GM18498 (cell line): ENCODE measurements at regions not wholly inside any gene's neighbourhood (a gene's known extent, or its start where the extent isn't known, plus 50 kb on each side); places are given as distances from the start of the nearest gene placed in this dataset.
"Not testable (repeated sequence)": the region's sequence is repeated elsewhere in the genome, so short reads cannot be mapped to it uniquely, and the experiment has no call there.

Experiments
- ATAC-seq: cut with Tn5 transposase; IDR thresholded peaks from one replicate; pipeline ENCODE4 v1.9.1; 2021; ENCODE audit warnings: mild to moderate bottlenecking, moderate library complexity; ENCODE audit not compliant: unreplicated experiment

DNA sequence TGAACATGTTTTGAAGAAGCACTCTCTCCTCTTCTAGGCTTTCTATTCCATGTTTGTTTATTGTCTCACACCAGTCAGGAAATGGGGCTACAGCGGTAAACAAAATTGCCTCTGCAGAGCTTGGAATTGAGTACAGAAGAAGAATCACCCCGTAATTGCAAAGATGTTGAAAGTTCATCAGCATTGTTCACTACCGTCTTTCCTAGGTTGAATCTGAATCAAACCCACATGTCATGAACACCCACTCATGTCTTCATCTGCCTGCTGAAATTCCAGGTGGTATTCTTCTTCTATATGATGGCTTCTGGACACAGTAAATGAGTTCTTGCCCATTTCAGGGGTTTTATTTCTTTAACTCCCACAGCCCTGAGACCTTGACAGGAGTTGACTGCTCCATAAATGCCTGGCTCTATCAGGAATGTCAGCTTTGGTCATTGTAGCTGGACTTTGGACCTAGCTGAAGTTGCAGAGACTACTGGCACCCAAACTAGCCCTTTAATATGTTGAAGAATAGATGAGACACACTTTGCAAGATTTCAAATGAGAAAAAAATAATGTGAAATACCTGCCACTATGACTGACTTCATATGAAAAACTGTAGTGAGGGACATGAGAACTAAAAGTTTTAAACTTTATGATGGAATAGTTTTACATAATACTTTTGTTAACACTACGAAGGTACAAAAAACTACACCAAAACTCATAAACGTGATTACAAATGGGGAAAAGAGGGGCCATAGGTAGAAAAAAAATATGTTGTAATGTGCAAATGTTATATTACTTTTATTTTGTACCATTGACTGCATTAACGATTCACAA, 1235.3 kb upstream of the ZEB2 start:
- no peak for ATAC-seq

DNA sequence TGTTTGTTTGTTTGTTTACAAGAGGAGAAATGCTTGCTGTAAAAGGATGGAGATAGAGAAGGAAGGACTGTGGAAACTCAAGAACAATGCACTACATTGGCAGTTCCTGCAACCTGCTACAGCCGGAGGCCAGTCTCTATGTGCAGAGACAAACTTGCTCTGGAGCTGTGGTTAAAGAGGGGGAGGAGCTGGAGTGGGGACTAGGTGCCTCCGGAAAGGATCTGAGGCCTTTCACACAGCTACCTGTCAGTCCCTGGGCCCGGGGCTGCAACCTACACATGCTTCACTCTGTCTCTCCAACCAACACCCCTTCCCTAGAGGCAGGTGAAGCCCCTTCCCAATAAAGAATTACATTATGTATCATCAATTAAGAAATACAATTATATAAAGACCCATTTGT, 1234.0 kb upstream of the ZEB2 start:
- ATAC-seq, result no peak

DNA sequence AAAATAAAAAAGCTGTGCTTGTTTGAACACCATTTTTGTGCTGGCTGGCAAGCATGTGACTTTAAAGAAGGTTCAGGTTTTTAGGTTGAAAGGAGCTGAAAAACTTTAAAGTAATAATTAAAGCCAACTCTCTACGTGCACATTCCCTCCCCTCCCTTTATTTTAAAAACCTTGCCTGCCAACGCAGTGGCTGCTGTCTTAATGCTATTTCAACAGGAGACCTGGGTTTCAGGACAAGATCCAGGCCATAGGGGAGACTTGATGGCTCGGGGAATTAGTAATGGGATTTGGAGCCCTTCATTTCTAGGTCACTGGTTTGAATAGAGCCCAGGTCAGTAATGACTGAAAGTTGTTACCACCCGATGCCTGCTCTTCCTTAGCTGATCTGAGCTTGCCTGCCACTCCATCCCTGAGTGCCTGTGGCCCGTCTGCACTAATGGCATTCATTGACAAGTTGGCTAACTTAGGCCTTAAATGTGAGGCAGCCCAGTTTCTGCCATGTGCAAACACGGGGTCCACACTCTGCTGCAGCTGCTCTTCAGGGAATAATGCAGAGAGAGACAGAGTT, 1233.2 kb upstream of the ZEB2 start:
- no peak for ATAC-seq

DNA sequence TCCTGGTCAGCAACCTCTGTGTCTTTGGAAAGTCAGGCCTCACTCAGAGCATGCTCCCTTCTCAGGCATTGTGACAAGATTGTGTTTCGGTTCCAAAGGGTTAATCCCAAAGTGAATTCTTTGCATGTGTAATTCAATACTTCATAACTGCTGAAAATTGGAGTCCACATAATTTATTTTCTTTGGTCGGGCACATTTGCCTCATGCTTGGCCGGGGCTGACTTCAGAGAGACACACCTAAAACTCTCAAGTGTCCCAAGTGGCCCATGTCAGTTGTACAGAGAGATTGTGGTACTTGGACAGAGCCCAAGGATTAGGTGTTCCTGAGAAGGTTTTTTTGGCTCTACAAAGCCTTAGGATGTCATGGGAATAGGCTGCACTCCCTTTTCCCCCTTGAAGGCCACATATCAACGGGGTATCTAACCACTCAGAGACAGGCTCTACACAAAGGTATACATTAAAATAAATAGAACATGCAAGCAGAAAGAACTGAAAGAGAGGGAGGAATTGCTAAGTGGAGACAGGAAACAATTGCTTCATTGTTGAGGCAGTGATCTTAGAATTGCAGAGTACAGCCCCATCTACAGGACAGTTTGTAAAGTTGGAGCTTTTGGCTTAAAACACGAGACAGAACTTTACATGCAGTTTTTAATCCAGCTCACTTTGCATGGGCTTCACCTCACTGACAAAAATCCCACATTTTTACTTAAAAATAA, 1232.3 kb upstream of the ZEB2 start:
- peak; percentile 37 for ATAC-seq

DNA sequence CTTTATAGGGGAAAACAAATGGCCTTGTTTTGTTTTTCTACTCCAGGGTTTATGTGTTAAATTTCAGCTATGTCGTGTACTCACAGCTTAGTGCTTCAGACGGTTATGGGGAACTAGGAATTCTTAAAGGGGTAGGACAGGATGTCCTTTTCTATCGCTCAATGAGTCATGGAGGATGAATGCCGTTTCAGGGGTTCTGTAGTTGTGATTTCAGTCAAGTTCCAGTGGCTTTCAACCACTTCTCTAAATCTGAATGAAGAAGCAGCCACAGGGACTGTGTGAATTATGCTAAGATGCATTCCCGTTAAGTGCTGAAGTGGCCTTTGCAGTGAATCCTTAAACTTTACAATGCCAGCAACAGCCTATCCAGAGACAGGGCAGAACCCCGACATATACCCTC, 1231.7 kb upstream of the ZEB2 start:
- peak; percentile 78 for ATAC-seq

DNA sequence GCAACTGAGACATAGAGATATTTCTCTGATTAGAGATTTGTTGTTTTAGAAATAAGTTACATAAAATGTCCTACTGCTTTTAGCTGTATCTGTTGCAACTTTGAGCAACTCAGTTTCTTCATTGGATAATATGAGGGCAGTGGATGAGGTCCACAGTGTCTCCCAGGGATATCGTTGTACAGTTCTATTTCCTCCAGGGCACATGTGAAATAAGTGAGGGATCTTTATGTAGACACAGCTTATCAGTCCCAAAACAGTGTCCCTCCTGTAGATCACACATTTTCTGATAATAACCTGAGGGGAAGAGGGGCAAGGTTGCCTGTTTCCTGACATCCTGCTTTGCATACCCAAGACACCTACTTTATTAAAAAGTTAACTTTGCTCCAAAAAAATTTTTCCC, 1231.2 kb upstream of the ZEB2 start:
- no peak for ATAC-seq

DNA sequence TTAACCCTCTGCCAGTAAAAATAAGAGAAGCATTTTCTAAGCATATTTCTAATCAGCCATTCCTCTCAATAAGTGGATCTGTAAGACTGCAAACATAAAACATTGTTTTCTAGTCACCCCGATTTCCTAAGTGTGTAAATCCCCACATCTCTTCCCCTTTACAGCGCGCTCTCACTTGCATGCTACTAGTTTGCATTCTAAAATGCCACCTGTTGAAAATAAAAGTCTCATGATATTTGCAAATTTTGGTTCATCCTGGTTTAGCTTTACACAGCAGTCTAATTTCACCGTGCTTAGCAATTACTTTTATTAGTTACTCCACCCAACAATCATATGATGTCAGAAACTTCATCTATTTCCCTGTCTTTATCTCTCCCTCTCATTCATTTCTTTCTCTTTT, 1230.7 kb upstream of the ZEB2 start:
- ATAC-seq, result no peak

DNA sequence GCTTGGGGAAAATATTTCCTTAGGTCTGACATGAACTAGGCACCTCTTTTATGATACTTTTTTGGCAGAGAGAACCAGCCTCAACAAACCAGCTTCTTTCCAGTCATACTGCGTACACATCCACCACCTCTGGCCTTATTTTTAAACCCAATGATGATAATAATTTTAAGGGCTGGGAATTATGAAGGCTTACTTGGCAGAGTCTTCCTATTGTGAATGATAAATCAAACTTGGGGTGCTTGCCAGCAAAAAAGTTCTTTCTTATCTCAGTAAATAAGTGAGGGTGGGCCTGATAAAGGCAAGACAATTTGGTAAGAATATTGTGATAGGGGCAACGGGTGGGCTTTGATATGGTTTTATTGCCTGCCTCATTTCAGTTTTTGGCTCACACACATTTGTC, 1230.2 kb upstream of the ZEB2 start:
- ATAC-seq, result no peak

DNA sequence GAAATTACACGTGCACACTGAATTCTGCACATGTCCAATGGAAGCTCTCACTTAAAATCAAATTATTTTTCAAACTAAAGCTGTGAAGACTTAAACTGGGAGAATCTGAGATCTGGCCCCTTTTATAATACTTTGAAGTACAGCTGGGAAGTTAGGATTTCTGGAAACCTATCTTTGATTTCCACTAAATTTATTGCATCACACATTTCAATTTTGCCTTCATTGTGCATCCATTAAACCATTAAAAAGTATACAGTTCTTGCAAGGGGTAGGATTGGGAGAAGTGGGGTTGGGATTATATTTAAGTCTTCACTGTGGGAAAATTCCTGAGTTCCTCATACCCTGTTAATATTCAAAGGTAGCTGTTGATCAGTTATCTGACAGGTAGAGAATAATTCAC, 1229.6 kb upstream of the ZEB2 start:
- no peak for ATAC-seq

DNA sequence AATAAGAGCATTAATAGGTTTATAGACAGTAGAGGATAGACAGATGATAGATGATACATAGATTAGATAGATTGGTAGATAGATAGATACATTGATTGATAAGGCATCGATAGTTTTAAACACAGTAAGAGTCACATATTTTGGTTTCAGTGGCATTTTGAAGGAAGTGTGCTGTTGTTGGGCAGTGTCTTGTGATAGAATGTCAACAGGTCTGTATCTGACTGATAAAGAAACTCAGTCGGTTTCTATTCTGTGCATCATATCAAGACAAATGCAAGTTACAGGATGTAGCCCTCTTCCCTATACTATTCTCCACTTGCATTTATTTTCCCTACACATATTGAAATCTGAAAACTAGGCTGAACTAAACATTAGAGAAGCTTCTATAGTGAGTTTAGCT, 1229.0 kb upstream of the ZEB2 start:
- ATAC-seq, result peak; percentile 55

DNA sequence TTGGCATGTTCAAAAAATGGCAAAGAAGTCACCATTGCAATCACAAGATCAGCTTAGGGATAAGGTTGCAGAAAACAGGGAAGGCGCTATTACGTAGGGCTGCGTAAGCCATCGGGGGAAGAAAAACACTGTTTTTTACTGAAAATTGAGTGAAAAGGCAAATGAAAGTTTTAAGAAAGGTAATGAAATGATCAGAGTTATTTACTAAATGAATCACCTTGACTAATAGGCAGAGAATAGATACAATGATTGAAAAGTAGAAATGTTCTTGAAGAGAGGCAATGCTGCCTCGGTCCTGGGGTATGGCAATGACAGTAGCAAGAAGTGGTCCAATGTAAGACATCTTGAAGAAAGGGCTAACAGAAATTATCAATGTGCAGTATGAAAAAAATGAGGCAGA, 1227.8 kb upstream of the ZEB2 start:
- ATAC-seq, result no peak

DNA sequence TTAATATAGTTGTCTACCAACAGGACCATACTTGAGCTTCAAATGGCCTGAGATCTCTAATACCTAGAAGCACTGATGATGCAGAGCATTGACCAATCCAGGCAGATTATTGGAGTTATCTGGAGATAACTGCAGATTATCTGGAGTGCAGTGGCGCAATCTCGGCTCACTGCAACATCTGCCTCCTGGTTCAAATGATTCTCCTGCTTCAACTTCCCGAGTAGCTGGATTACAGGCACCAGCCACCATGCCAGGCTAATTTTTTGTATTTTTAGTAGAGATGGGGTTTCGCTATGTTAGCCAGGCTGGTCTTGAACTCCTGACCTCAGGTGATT, 1225.4 kb upstream of the ZEB2 start:
- ATAC-seq, result not testable (repeated sequence)

DNA sequence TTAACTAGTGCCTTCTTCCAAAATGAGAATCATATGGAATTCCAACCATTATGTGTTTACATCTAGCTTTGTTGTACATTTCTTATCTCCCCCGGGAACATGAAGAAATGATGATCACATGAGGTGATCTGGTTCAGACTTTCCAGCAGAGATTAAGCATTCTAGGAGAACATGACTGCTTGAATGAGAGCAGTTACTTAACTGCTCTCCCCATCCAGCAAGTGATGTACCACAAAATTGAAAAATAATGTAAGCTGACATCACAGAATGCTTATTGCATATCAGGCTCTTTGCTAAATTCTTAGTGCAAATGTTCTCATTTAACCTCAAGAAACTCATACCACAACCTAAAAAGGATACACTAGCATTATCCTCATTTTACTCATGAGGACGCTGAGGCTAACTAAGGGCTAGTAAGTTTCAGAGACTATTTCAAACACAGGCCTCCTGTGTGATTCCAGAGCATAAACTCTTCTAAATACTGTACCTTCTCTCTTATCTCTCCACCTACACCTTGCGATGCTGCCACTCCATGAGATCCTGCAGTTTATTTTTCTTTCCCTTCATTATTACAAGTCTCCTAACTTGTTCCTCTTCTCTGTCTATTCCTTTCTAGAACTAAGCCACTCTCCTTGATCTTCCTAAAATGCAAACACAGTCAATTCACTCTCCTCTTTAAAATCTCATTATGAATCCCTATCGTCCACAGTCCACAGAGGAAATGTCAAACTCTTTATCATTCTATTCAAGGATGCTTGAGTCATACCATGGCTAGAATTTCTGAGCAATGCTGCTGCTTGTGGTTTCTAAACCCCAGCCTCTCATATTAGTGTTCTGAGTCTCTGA, 1224.8 kb upstream of the ZEB2 start:
- peak; percentile 77 for ATAC-seq

DNA sequence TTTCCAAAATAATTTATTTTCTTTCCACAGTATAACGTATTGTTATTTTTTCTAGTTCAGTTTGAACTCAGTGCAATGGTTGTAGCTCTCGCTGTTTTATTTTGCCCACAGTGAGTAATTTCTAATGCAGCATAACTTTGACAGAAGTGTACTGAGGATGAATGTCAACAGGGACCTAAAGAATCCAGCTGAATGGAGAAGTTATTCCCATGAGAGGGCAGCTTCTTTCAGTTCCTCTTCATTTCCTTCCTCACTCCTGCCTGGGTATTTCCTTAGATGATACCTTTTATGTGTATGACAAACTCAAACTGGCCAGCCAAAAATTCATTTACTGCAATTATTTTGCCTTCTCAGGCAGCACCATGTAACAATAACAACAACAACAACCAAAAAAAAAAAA, 1223.1 kb upstream of the ZEB2 start:
- ATAC-seq, result no peak

DNA sequence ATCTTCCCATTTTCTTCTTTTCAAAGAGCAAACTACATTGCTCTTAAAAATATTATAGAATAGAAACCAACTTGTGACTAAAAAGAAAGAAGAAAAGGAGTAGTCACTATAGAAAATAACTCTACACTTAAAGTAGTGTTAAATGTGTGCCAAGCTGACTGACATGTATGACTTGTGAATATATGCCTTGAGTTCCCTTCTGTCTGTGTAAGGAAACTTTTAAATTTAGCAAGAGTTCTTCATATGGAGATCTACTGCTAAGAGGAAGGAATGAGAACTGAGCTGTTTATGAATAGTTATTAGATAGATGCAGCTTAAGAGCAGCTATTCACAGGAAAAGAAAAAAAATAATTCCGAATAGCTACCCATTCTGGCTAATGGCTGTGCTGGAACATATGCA, 1221.7 kb upstream of the ZEB2 start:
- no peak for ATAC-seq

DNA sequence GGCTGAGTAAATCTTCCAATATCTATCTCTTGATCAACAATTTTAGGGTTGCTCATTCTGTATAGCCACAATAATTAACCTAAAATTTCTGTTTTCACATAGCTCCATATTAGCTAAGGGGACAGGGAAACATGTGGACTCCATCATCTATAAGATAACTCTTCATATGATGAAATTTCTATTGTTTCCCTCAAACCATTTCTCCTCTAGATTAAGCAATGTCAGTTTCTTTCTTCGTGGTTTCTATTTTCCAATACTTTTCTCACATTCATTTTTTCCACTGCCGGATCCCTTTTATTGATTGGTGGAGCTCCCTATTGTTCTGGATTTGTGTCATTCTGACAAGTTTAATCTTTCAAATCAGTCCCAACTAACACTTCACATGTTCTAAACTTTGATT, 1221.3 kb upstream of the ZEB2 start:
- no peak for ATAC-seq

DNA sequence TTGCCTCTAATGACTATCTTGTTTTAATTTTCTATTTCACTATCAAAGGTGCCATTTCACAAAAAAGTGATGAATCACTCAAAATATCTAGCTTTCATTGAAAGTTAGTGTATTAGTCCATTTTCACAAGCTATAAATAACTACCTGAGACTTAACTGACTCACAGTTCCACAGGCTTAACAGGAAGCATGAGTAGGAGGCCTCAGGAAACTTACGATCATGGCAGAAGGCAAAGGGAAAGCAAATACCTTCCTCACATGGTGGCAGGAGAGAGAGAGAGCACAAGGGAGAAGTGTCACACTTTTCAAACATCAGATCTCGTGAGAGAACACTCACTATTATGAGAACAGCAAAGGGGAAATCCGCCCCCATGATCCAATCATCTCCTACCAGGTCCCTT, 1220.4 kb upstream of the ZEB2 start:
- no peak for ATAC-seq

DNA sequence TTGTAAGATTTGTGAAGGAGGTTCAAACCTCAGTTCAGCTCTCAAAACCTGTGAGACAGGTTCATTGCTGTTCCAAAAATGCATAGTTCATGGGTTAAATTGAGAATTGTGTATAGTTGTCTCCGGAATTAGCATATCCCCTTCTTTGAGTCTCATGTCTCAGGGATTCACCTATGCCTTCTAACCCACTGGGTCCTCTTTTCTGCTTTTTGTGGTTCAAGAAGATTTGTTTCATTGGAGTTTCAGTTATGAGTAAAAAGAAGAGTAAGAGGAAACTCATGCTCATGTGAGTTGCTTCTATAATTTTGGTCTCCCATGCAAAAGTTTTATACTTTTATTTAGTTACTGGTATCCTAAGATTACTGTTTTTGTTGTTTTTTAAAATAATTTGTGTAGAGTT, 1219.8 kb upstream of the ZEB2 start:
- peak; percentile 73 for ATAC-seq

DNA sequence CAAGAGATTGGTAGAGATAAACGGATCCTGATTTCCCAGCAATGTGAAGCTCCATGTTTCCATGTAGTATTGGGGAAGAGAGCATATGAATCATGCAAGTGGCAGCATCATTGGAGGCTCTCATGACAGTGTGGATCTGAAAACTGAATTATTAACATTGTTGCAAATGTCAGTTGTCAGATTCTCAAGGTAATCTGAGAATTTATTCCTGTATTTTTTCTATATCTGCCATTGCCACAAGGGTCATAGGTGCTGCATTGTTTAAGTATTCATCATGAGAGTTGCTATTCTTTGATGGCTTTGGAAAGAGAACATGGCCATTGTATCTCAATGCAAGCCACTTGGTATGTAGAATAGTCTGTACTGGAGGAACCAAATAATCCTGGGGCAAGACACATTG, 1217.0 kb upstream of the ZEB2 start:
- ATAC-seq, result no peak

DNA sequence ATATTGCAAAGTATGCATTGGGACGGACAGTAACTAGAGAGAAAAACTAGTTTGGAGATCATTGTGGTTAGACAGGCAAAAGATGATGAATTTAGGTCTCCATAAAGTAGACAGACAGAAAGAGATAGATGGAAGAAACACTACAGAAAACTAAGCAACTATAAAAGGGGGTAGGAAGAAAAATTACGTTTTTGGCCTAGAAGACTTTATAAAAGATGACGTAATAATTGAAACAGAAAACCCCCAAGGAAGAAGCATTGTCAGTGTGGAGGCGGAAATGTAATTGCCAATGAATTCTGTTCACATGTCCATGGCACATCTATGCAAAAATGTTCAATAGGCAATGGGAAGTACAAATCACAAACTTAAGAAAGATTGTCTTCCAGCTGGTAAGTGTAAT, 1211.5 kb upstream of the ZEB2 start:
- no peak for ATAC-seq

DNA sequence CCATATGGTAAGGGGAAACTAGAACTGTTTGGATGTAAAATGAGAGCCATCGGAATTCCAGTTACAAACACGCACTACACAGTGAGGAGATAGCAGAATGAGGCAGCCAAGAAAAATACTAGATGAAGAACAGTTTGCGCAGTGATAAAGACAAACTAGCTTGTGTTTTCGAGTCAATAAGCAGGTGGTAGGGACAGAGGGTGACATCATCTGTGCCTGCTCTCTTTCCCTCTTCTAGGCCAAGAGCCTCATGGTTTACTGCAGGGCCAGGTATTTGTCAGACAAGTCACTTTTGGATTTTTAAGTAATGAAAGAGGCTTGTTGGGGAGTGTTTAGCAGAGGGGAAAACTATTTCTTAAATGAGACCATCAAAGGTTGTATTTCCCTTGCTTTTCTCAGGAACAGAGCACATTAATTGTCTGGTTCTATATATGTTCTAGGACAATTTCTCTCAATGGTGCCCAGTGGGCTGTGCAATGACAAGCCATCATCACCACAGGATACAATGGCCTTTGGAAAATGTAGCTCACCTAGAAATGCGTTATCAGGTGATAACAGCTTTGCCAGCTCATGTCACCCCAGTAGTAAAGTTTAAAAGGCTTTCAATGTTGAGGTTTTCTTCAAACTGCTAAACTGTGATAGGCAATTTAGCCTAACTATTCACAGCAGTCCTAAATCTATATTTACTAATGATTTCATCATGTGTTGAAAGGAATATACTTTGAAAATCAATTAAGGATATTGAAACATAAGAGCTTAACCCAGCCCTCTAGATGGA, 1210.3 kb upstream of the ZEB2 start:
- ATAC-seq, result no peak
